ENCODE measurements at regions not wholly inside any gene's neighbourhood (a gene's known extent, or its start where the extent isn't known, plus 50 kb on each side); places are given as distances from the start of the nearest gene placed in this dataset.

GRCh38 chr2:194086129-194086528 lies 1570.9 kb upstream of the SLC39A10 start:
- TF ChIP-seq CTCF (conservative IDR thresholded peaks at IDR 0.05): no peak
- no peak for TF ChIP-seq EZH2 (IDR thresholded peaks at IDR 0.05; ENCODE audit: low read depth)
- H3K27ac ChIP-seq: no peak overlapping the region
- no peaks in the 10 kb centered on the region for H3F3A ChIP-seq (ENCODE audit: insufficient read depth, low read depth)
- intact Hi-C loops (cut with micrococcal nuclease; ENCODE audit: unreplicated experiment): no loop called here
- POLR2A ChIA-PET (ENCODE audit: unreplicated experiment): no interaction called here
- no peaks in the 10 kb centered on the region for H4K20me1 ChIP-seq (ENCODE audit: insufficient read depth)
- no peak overlapping the region for H3K4me2 ChIP-seq
- H2AFZ ChIP-seq: no peak overlapping the region
- no peaks in the 10 kb centered on the region for H3K9me3 ChIP-seq (ENCODE audit: insufficient read depth, low read depth)
- CTCF ChIA-PET: no interaction called here
- H3K4me3 ChIP-seq: no peak overlapping the region
- H3K36me3 ChIP-seq (ENCODE audit: low read depth): no peaks in the 10 kb centered on the region
- no peaks in the 10 kb centered on the region for H3K79me2 ChIP-seq (ENCODE audit: low read depth)
- H3K4me1 ChIP-seq (replicated peaks; ENCODE audit: insufficient read depth): no peaks in the 10 kb centered on the region
- H3K9me2 ChIP-seq (ENCODE audit: insufficient read depth): no peaks in the 10 kb centered on the region
- no peaks in the 10 kb centered on the region for H3K27me3 ChIP-seq (ENCODE audit: insufficient read depth, low read depth)
- BruUV-seq (replicated peaks): no TSS peak
- no peak for DNase-seq

DNA sequence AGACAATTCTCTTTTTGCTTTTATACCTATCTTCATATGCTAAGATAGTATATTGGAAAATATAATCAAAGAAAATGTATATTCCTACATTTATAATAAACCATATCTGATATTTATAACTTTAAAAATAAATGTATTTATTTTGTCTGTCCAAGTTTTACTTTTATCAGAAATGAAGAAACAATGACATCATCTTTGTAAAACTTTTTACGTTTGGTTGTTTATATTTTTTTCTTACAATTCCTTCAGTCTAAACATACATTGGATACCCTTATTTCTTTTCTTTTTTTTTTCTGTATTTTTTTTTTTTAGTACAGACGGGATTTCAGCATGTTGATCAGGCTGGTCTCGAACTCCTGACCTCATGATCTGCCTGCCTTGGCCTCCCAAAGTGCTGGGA lies 1577.0 kb upstream of the SLC39A10 start:
- POLR2A ChIA-PET (ENCODE audit: unreplicated experiment): no interaction called here
- Histone ChIP-seq H3K27me3 (ENCODE audit: insufficient read depth, low read depth) (no peaks in the 10 kb centered on the region), H3K9me3 (ENCODE audit: insufficient read depth, low read depth) (no peaks in the 10 kb centered on the region), H3K4me2 (no peak overlapping the region), H3K79me2 (ENCODE audit: low read depth) (no peaks in the 10 kb centered on the region), H3K9me2 (ENCODE audit: insufficient read depth) (no peaks in the 10 kb centered on the region), H3K4me3 (no peak overlapping the region), H3K4me1 (replicated peaks; ENCODE audit: insufficient read depth) (no peaks in the 10 kb centered on the region), H3F3A (ENCODE audit: insufficient read depth, low read depth) (no peaks in the 10 kb centered on the region), H3K36me3 (ENCODE audit: low read depth) (no peaks in the 10 kb centered on the region), H4K20me1 (ENCODE audit: insufficient read depth) (no peaks in the 10 kb centered on the region), H3K27ac (no peak overlapping the region), H2AFZ (no peak overlapping the region)
- intact Hi-C loops (cut with micrococcal nuclease; ENCODE audit: unreplicated experiment): no loop called here
- TF ChIP-seq CTCF (conservative IDR thresholded peaks at IDR 0.05) (no peak), EZH2 (IDR thresholded peaks at IDR 0.05; ENCODE audit: low read depth) (no peak)
- CTCF ChIA-PET: no interaction called here
- DNase-seq: no peak
- no TSS peak for BruUV-seq (replicated peaks)

- DNase-seq: no peak
- intact Hi-C loops (cut with micrococcal nuclease; ENCODE audit: unreplicated experiment): no loop called here
- Histone ChIP-seq H4K20me1 (ENCODE audit: insufficient read depth) (no peaks in the 10 kb centered on the region), H3K4me1 (replicated peaks; ENCODE audit: insufficient read depth) (no peaks in the 10 kb centered on the region), H3K9me3 (ENCODE audit: insufficient read depth, low read depth) (no peaks in the 10 kb centered on the region), H3K36me3 (ENCODE audit: low read depth) (no peaks in the 10 kb centered on the region), H3K27ac (no peak overlapping the region), H3K4me3 (no peak overlapping the region), H3K9me2 (ENCODE audit: insufficient read depth) (no peaks in the 10 kb centered on the region), H3K4me2 (no peak overlapping the region), H3K27me3 (ENCODE audit: insufficient read depth, low read depth) (no peaks in the 10 kb centered on the region), H2AFZ (no peak overlapping the region), H3K79me2 (ENCODE audit: low read depth) (no peaks in the 10 kb centered on the region), H3F3A (ENCODE audit: insufficient read depth, low read depth) (no peaks in the 10 kb centered on the region)
- CTCF ChIA-PET: no interaction called here
- BruUV-seq (replicated peaks): no TSS peak
- TF ChIP-seq EZH2 (IDR thresholded peaks at IDR 0.05; ENCODE audit: low read depth) (no peak), CTCF (conservative IDR thresholded peaks at IDR 0.05) (no peak)
- POLR2A ChIA-PET (ENCODE audit: unreplicated experiment): no interaction called here
Observed at GRCh38 chr2:194077366-194077765, 1579.7 kb upstream of the SLC39A10 start.

All from PC-9 (cell line).